ENCODE measurements at regions not wholly inside any gene's neighbourhood (a gene's known extent, or its start where the extent isn't known, plus 50 kb on each side); places are given as distances from the start of the nearest gene placed in this dataset.

DNA sequence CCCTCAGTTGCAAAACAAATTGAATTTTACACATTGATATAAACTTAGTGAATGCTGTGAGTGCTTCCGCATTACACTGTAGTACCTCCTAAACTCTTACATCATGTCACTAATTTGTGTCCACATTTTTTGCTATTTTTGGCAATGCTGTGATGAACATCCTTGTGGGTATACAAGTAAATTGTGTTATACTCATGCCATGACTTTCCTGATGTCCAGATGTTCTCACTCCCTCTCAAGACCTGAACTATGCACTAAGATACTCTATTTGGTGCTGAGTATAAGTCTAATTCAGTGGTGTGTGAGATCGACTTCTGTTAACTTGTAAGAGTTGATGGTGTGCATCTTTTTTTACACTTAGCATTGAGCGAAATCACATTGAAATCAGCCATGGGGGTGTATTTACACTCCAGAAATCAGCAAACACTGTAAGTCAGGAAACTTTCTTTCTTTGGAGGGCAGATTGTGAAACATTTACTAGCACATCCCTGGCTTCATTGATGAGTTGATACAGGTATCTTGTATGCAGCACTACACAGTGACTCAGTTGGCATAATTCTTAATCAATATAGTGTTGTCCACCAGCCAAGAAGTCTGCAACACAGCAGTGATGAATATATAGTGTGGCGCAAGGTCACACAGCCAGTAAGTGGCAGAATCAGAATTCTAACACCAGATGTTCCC, 228.1 kb upstream of the RORA start:
- in situ Hi-C loops (cut with MboI): no loop called here
- Histone ChIP-seq H3K4me1 (ENCODE audit: control insufficient read depth, insufficient read depth, low read length) (no peaks in the 10 kb centered on the region), H4K20me1 (ENCODE audit: control insufficient read depth, insufficient read depth) (no peaks in the 10 kb centered on the region), H3K4me3 (no peak overlapping the region), H2AFZ (ENCODE audit: control insufficient read depth, low read depth, low read length) (no peak overlapping the region), H3K9me3 (replicated peaks; ENCODE audit: control insufficient read depth, insufficient read depth, low read length) (no peaks in the 10 kb centered on the region), H3K36me3 (ENCODE audit: control insufficient read depth in 2 of 2, insufficient read depth in 2 of 2, low read length in 1 of 2) (no peaks in the 10 kb centered on the region), H3K79me2 (ENCODE audit: control insufficient read depth, insufficient read depth, low read length) (no peaks in the 10 kb centered on the region), H3K27ac (ENCODE audit: control insufficient read depth, insufficient read depth) (no peak overlapping the region), H3K4me2 (ENCODE audit: control insufficient read depth, insufficient read depth) (no peak overlapping the region), H3K9ac (ENCODE audit: control insufficient read depth, insufficient read depth, low read length) (no peak overlapping the region), H3K27me3 (replicated peaks in 1 of 2; ENCODE audit: control insufficient read depth in 2 of 2, insufficient read depth in 2 of 2, low read length in 1 of 2) (no peaks in the 10 kb centered on the region)
- intact Hi-C loops (cut with micrococcal nuclease; ENCODE audit: unreplicated experiment): no loop called here
- 52% methylated on average over 4 of the region's 4 CpGs for WGBS (ENCODE audit: insufficient coverage, insufficient replicate concordance, low lambda C conversion rate, missing lambda C conversion rate)
- ChIA-PET POLR2A (no interaction called here), SMC1A (ENCODE audit: uncharacterized antibody, unreplicated experiment) (no interaction called here), CTCF (no interaction called here), RAD21 (ENCODE audit: unreplicated experiment) (no interaction called here)
- ATAC-seq (no peak), FAIRE-seq (no peak), DNase-seq (ENCODE audit: low read depth, low spot score) (no peak)
- no TSS peak for BruUV-seq (replicated peaks)
- TF ChIP-seq TBL1XR1 (IDR thresholded peaks at IDR 0.05; ENCODE audit: low read depth, low read length) (no peak), KAT2A (conservative IDR thresholded peaks at IDR 0.05; ENCODE audit: control insufficient read depth, low read depth, low read length) (no peak), CREM (IDR thresholded peaks at IDR 0.05; ENCODE audit: low read depth) (no peak), SREBF2 (IDR thresholded peaks at IDR 0.05; ENCODE audit: low read length) (no peak), JUND (IDR thresholded peaks at IDR 0.05; ENCODE audit: low read depth, low read length) (no peak), NFXL1 (IDR thresholded peaks at IDR 0.05; ENCODE audit: borderline replicate concordance) (no peak)
- TF ChIP-seq, protein P1, sequence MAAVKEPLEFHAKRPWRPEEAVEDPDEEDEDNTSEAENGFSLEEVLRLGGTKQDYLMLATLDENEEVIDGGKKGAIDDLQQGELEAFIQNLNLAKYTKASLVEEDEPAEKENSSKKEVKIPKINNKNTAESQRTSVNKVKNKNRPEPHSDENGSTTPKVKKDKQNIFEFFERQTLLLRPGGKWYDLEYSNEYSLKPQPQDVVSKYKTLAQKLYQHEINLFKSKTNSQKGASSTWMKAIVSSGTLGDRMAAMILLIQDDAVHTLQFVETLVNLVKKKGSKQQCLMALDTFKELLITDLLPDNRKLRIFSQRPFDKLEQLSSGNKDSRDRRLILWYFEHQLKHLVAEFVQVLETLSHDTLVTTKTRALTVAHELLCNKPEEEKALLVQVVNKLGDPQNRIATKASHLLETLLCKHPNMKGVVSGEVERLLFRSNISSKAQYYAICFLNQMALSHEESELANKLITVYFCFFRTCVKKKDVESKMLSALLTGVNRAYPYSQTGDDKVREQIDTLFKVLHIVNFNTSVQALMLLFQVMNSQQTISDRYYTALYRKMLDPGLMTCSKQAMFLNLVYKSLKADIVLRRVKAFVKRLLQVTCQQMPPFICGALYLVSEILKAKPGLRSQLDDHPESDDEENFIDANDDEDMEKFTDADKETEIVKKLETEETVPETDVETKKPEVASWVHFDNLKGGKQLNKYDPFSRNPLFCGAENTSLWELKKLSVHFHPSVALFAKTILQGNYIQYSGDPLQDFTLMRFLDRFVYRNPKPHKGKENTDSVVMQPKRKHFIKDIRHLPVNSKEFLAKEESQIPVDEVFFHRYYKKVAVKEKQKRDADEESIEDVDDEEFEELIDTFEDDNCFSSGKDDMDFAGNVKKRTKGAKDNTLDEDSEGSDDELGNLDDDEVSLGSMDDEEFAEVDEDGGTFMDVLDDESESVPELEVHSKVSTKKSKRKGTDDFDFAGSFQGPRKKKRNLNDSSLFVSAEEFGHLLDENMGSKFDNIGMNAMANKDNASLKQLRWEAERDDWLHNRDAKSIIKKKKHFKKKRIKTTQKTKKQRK (IDR thresholded peaks at IDR 0.05; ENCODE audit: low read depth, low read length): no peak
